ENCODE measurements at regions not wholly inside any gene's neighbourhood (a gene's known extent, or its start where the extent isn't known, plus 50 kb on each side); places are given as distances from the start of the nearest gene placed in this dataset.

DNA sequence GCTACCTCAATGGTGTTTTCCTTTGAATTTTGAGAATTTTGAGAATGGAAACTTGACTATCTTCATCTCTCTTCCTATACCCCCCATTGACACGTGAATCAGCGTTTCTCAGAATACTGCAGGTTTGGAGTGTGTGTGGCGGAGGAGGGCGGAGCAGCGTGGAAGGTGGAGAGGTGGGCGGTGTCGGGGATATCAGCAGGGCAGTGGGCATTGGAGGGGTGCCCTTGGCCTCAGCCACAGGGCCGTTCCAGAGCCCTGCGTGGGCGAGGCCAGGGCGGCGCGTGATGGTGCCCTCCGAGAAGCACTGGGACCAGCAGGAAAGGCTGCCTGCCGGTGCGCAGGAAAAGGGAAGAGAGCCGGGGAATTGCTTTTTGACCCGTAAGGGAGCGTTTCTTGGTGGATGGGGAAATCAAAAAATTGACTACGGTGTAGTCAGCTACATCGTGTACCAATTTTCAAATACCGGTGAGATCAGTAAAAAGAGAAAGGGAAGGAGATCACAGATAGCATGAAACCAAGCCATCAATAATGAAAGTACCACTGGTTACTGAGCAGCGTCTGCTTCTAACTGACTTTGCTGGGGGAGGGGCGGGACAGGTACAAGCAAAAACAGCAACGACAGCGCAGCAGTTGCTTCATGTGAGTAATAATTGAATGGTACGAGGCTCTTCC is 82.7 kb upstream of the DUSP22 start:
- H3K4me1 Mint-ChIP-seq (ENCODE audit: low read depth): peaks cover 76% of the 10 kb centered on the region
- peak overlapping the region; percentile 67 for H3K4me3 Mint-ChIP-seq
- intact Hi-C loops (cut with micrococcal nuclease): no loop called here
- H3K9me3 Mint-ChIP-seq: no peaks in the 10 kb centered on the region
- H3K27me3 Mint-ChIP-seq: peaks cover 7% of the 10 kb centered on the region
- H3K27ac Mint-ChIP-seq: peak overlapping the region; percentile 85
- H3K36me3 Mint-ChIP-seq (ENCODE audit: low read depth): no peaks in the 10 kb centered on the region

DNA sequence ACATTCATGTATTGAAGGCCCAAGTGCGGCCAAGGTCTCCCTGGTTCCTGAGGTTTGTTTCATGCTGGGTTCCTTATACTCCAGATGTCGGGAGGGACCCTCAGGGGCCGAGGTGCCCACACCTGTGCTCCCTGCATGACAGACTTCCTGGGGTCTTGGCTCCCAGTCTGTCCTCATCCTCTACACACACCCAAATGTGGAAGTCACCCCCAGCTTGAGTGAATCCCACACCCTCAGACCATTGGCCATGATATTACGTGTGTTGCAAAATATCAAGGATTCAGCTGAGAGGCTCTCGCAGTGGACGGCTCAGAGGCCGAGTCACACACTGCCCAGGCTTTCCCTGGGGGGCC is 82.2 kb upstream of the DUSP22 start:
- intact Hi-C loops (cut with micrococcal nuclease): no loop called here
- Mint-ChIP-seq H3K9me3 (no peaks in the 10 kb centered on the region), H3K27me3 (peaks cover 7% of the 10 kb centered on the region), H3K4me3 (peak overlapping the region; percentile 67), H3K27ac (peak overlapping the region; percentile 85), H3K36me3 (ENCODE audit: low read depth) (no peaks in the 10 kb centered on the region), H3K4me1 (ENCODE audit: low read depth) (peaks cover 73% of the 10 kb centered on the region)

GRCh38 chr6:210778-211374 is 81.4 kb upstream of the DUSP22 start:
- intact Hi-C loops (cut with micrococcal nuclease): no loop called here
- no peaks in the 10 kb centered on the region for H3K9me3 Mint-ChIP-seq
- H3K27ac Mint-ChIP-seq: peak overlapping the region; percentile 85
- H3K4me3 Mint-ChIP-seq: peak overlapping the region; percentile 32
- H3K4me1 Mint-ChIP-seq (ENCODE audit: low read depth): peaks cover 71% of the 10 kb centered on the region
- no peaks in the 10 kb centered on the region for H3K36me3 Mint-ChIP-seq (ENCODE audit: low read depth)
- peaks cover 7% of the 10 kb centered on the region for H3K27me3 Mint-ChIP-seq

GRCh38 chr6:211871-212497 is 80.3 kb upstream of the DUSP22 start:
- H3K9me3 Mint-ChIP-seq: no peaks in the 10 kb centered on the region
- peak overlapping the region; percentile 39 for H3K27ac Mint-ChIP-seq
- no peak overlapping the region for H3K4me3 Mint-ChIP-seq
- H3K4me1 Mint-ChIP-seq (ENCODE audit: low read depth): peaks cover 67% of the 10 kb centered on the region
- peaks cover 7% of the 10 kb centered on the region for H3K27me3 Mint-ChIP-seq
- intact Hi-C loops (cut with micrococcal nuclease): no loop called here
- H3K36me3 Mint-ChIP-seq (ENCODE audit: low read depth): no peaks in the 10 kb centered on the region

DNA sequence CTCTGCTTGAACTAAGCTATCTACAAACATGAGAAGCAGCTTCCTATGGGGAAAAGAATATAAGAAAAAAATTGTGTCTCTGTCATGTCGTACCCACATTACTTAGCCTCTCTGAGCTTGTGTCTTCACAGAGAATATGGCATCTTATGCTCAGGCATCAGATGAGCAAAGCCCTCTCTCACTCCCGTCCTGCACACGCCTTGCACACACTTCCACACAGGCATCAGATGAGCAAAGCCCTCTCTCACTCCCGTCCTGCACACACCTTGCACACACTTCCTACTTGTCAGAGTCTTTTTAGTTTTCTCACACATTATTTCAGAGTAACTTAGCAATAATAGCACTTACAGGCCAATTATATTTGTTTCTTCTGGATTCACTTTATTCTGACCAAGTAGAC is 79.0 kb upstream of the DUSP22 start:
- peaks cover 7% of the 10 kb centered on the region for H3K27me3 Mint-ChIP-seq
- H3K4me3 Mint-ChIP-seq: no peak overlapping the region
- H3K9me3 Mint-ChIP-seq: no peaks in the 10 kb centered on the region
- no peaks in the 10 kb centered on the region for H3K36me3 Mint-ChIP-seq (ENCODE audit: low read depth)
- H3K27ac Mint-ChIP-seq: peak overlapping the region; percentile 12
- intact Hi-C loops (cut with micrococcal nuclease): no loop called here
- peaks cover 70% of the 10 kb centered on the region for H3K4me1 Mint-ChIP-seq (ENCODE audit: low read depth)

DNA sequence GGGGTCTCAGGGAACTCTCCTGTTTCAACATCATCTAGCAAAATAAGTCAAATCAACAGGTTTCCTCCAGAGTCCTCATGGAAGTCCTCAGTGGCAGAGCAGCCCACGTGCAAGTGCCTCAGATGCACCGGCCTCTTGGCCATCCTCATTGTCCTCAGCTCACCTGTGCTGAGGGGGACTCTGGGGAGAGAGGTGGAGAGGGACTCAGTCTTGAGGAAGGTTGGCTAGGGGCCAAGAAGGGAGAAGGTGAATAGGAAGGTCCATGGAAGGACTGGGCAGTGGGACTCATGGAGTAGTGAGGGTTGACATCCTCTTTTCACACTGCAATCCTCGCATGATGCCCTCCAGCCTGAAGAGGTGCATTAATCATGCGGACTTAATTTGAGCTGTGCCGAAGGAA is 77.9 kb upstream of the DUSP22 start:
- no peak overlapping the region for H3K4me3 Mint-ChIP-seq
- intact Hi-C loops (cut with micrococcal nuclease): no loop called here
- H3K9me3 Mint-ChIP-seq: no peaks in the 10 kb centered on the region
- peaks cover 7% of the 10 kb centered on the region for H3K27me3 Mint-ChIP-seq
- peaks cover 68% of the 10 kb centered on the region for H3K4me1 Mint-ChIP-seq (ENCODE audit: low read depth)
- H3K36me3 Mint-ChIP-seq (ENCODE audit: low read depth): no peaks in the 10 kb centered on the region
- no peak overlapping the region for H3K27ac Mint-ChIP-seq

DNA sequence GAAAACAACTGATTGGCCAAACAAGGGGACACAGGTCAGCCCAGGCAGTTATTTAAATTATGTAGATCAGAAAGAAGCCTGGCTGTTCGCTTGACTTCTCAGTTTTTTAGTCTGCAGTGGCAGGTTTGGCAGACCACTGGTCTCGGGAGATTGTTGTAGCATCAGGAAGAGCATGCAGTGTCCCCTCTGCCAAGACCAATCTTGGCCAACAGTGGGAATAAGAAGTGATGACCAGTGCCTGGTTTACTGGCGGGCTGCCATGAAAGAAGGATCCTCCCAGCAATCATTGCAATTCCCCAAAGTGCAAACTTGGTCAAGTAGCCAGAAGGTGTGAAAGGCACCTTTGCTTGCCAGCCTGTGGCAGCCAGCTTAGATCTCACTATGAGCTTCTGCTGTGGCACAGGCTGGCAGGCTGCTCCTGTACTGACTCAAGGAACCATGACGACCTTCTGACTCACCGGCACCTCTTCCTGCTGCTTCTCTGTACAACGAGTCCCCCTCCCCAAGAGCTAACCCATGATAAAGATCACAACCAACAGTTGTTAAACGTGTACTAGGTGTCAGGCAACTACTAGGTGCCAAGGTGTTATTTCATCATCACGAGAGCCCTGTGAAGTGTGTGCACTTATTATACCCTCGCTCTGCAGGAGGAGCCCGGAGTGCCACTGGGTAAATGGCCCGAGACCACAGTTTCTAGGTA is 76.8 kb upstream of the DUSP22 start:
- Mint-ChIP-seq H3K4me3 (no peak overlapping the region), H3K27me3 (peaks cover 7% of the 10 kb centered on the region), H3K27ac (no peak overlapping the region), H3K9me3 (no peaks in the 10 kb centered on the region), H3K36me3 (ENCODE audit: low read depth) (no peaks in the 10 kb centered on the region), H3K4me1 (ENCODE audit: low read depth) (peaks cover 68% of the 10 kb centered on the region)
- intact Hi-C loops (cut with micrococcal nuclease): no loop called here

DNA sequence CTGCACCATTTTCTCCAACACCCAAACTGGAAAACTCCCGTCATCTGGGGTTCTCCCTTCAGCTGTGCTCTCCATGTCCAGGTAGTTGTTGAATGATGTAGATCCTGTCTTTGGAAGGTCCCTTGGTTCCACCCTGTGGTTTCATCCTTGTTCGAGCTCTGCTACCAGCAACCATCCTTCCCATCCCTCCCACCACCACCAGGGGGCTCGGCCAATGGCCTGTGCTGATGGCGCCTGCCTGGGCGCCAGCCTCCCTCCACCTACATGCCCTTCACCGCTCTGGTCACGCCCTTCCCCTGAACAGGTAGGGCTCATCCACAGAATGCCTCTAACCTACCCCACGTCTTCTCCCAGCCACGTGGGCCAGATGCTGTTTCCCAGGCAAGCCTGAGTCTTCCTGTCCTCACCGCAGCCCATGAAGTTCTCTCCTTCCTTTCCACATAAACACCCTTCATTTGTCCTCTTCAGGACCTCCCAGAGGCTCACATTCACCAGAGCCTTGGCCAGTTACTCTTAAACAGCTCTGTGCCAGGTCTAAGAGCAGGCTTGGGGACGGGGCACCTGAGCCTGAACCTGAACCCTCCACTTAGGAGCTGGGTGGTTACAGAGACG is 75.1 kb upstream of the DUSP22 start:
- Mint-ChIP-seq H3K9me3 (no peaks in the 10 kb centered on the region), H3K4me1 (ENCODE audit: low read depth) (peaks cover 68% of the 10 kb centered on the region), H3K27me3 (peaks cover 7% of the 10 kb centered on the region), H3K4me3 (no peak overlapping the region), H3K27ac (peak overlapping the region; percentile 0), H3K36me3 (ENCODE audit: low read depth) (no peaks in the 10 kb centered on the region)
- intact Hi-C loops (cut with micrococcal nuclease): no loop called here

- no peaks in the 10 kb centered on the region for H3K9me3 Mint-ChIP-seq
- H3K36me3 Mint-ChIP-seq (ENCODE audit: low read depth): no peaks in the 10 kb centered on the region
- H3K4me3 Mint-ChIP-seq: no peak overlapping the region
- peaks cover 73% of the 10 kb centered on the region for H3K4me1 Mint-ChIP-seq (ENCODE audit: low read depth)
- intact Hi-C loops (cut with micrococcal nuclease): no loop called here
- peaks cover 2% of the 10 kb centered on the region for H3K27me3 Mint-ChIP-seq
- H3K27ac Mint-ChIP-seq: peak overlapping the region; percentile 48
Measured at GRCh38 chr6:218153-219018, 73.9 kb upstream of the DUSP22 start.

GRCh38 chr6:219019-219570 is 73.2 kb upstream of the DUSP22 start:
- H3K27ac Mint-ChIP-seq: peak overlapping the region; percentile 48
- no peaks in the 10 kb centered on the region for H3K36me3 Mint-ChIP-seq (ENCODE audit: low read depth)
- intact Hi-C loops (cut with micrococcal nuclease): no loop called here
- H3K4me3 Mint-ChIP-seq: no peak overlapping the region
- H3K4me1 Mint-ChIP-seq (ENCODE audit: low read depth): peaks cover 76% of the 10 kb centered on the region
- no peaks in the 10 kb centered on the region for H3K9me3 Mint-ChIP-seq
- H3K27me3 Mint-ChIP-seq: peaks cover 1% of the 10 kb centered on the region

GRCh38 chr6:219641-220198 is 72.6 kb upstream of the DUSP22 start:
- Mint-ChIP-seq H3K27me3 (no peaks in the 10 kb centered on the region), H3K27ac (no peak overlapping the region), H3K36me3 (ENCODE audit: low read depth) (no peaks in the 10 kb centered on the region), H3K9me3 (no peaks in the 10 kb centered on the region), H3K4me3 (peak overlapping the region; percentile 18), H3K4me1 (ENCODE audit: low read depth) (peaks cover 78% of the 10 kb centered on the region)
- intact Hi-C loops (cut with micrococcal nuclease): loop anchor here (5.0 to 10.0 kb wide), 2 partner anchors 38 to 185 kb away; no protein-coding TSS in a partner anchor

DNA sequence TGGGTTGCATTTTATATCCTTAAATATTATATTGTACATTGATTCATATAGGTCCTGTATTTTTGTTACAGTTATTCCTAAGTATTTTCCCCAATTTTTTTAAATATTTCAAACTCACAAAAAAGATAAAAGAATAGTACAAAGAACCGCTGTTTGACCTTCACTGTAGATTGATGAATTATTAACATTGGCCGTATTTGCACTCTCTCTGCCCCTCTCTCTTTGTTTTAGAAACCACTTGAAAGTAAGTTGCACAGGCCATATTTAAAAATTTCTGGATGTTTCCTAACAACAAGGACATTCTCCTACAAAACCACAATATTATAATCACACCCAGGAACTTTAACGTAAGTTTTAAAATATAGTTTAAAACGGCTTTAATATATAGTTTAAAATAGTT is 72.0 kb upstream of the DUSP22 start:
- Mint-ChIP-seq H3K4me1 (ENCODE audit: low read depth) (peaks cover 81% of the 10 kb centered on the region), H3K36me3 (ENCODE audit: low read depth) (no peaks in the 10 kb centered on the region), H3K4me3 (no peak overlapping the region), H3K27me3 (no peaks in the 10 kb centered on the region), H3K9me3 (no peaks in the 10 kb centered on the region), H3K27ac (peak overlapping the region; percentile 87)
- intact Hi-C loops (cut with micrococcal nuclease): loop anchor here (5.0 to 10.0 kb wide), 2 partner anchors 37 to 184 kb away; no protein-coding TSS in a partner anchor
